Central memory CD4-positive, alpha-beta T cell (primary cell): ENCODE measurements at regions not wholly inside any gene's neighbourhood (a gene's known extent, or its start where the extent isn't known, plus 50 kb on each side); places are given as distances from the start of the nearest gene placed in this dataset.
"Not testable (repeated sequence)": the region's sequence is repeated elsewhere in the genome, so short reads cannot be mapped to it uniquely, and the experiment has no call there.

ENCODE experiments used
- DNase-seq: peaks from one replicate; pipeline ENCODE4 v3.0.0; 2022

DNA sequence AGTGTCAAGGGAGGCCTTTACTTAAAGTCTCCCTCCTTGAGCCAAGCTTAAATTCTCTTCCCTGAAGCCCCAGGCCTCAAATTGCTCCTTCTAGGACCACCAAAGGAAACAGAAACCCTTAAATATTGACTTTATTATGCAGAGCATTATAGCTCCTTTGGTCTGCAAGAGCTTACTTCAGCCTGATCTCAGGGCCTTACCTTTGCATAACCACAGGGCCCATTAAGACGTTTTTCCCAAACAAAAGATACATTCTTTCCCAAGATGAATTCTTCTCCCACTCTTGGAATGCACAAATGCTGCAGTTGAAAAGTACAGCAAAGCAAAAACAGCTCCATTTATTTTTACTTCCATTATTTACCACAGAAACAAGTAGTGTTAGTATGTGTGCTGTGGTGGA, 130.8 kb downstream of the B3GNT2 start:
- DNase-seq: no peak

DNA sequence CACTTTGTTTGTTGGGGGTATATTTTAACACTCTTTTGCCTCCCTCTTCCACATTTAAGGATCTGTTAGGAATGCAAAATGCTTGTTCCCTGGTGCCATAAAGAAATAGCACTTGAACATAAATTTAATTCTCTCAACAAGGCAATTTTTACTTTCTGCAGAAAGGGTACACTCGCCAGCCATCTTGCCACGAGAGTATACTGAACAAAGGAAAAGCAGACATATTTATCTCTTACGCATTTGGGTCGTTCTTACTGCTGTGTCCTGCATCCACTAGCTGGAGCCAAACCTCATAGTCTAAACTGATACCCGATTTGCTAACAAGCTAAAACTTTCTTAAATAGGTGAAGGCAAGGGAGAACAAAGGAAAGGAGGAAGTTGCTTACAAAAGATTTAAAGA, 129.5 kb downstream of the B3GNT2 start:
- no peak for DNase-seq

DNA sequence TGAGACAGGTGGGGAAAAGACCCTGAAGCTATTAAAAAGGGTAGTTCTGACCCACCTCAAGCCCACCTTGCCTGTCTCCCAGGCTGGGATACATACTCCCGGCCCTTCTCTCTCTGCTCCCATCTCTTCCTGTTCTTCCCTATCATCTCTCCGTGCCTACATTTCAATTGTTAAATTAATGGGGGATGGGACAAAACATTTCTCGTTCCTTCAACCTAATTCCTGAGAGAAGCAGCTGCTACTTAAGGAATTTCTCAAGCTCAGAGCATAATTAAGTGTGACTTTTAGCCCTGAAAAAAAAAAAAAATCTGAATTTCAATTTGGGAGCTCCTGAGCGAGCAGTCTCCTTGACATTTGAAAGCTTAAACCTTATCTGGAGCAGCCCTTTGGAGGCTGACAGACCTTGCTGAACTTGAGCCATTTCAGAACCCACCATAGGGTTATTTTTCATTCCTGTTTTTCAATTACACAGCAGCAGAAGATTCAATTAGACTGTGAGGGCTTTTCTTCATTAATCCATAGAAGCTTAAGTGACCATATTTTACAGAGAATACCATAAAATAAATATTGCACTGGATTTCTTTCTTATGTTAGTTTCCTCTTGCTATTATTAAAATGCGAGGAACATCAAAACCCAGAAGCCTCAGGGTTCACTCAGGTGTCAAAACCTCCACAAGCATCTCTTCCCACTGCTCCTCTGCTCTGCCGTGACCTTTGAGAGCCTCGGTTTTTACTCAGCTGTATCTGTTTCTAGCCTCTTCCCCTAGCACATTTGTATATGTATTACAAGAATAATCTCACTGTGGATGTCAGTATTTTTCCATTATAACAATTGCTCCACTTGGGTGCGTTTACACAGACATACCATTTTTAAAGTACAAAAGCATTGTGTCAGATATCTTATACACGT, 125.7 kb downstream of the B3GNT2 start:
- no peak for DNase-seq

DNA sequence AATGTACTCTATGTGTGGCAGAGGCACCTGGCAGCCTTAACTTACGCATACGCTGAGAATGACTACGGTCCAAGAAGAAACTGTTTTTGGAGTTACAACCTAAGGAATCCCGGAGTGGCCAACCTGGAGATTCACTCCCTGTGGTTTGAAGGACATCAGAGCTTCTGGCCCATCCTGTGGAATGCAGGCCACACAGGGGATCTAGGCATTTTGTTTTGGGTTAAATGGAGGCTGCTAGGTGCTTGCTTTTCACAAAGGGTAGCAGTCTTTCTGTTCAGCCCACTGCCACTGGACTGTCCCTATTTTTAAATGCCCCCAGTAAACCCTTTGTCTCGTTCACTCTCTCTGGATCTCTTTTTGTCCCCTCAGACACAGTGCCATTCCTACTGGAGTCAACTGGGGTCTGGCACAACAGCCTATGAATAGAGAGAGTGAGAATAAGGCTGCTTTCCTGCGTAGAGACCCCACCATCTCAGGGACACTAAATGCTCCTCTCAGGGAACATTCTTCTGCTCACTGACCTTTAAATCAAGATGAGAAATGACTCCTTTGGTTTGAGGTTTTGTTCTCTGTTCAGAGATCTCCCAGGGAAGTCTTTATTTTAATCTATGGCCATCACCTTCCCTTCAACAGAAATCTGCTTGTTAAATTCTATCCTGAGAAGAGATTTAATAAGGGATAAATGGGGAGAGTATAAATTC, 124.9 kb downstream of the B3GNT2 start:
- no peak for DNase-seq

DNA sequence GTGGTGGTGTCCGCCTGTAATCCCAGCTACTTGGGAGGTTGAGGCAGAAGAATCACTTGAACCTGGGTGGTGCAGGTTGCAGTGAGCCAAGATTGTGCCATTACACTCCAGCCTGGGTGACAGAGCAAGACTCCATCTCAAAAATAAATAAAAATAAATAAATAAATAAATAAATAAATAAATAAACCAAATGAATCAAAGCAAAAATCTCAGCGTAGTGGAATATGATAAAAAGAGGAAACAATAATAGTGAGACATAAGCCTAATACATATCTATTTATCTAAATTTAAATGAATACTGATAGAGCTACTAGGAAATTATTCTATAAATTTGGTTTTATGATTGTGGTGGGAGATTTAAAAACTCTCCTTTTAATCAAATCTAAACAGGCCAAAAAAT, 124.2 kb downstream of the B3GNT2 start:
- not testable (repeated sequence) for DNase-seq

DNA sequence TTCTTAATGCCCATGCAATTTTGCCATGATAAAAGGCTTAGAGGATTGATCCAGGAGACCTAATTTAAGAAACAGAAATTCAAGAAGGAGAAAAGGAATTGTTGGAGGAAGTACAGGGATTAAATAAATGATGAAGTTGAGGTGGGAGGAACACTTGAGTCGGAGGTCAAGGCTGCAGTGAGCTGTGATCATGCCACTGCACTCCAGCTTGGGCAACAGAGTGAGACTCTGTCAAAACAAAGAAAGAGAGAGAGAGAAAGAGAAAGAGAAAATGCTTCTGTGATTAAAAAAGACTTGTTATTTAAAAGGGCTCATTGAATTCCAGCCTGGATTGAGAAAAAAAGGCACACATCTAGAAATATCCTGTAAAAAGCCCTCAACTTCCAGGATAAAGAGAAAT, 123.2 kb downstream of the B3GNT2 start:
- DNase-seq: no peak

DNA sequence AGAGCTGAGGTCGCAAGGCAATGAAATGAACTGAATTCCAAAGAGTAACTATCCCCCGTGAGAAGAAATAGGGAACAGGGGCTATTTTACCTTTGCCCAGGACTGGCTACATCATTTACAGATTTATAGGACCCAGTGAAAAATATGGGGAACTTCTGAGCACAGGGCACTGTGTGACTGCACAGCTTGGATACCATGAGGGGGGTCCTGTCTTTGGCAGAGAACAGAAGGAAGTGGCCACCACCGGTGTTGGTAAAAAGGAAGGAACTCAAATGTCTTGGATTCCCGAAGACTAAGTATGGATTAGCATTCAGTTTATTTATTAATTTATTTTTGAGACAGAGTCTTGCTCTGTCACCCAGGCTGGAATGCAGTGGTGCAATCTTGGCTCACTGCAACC, 119.6 kb downstream of the B3GNT2 start:
- DNase-seq: no peak

DNA sequence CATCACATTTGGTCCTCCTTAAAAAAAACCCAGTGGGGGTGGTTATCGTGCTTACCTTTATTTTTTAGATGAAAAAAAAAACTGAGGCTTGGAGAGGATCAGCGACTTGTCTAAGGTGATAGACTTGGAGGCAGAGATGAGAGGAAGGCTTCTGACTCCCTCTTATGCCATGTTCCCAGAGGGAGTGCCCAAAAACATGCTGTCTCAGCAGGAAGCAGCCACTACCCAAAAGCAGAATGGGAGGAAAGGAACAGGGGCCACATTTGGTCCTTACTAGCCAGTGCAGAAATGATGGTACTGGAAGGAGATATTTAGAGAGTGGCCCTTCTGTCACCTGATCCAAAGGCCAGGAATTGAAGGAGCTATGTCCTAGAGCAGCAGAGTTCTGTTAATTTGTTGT, 118.4 kb downstream of the B3GNT2 start:
- no peak for DNase-seq

DNA sequence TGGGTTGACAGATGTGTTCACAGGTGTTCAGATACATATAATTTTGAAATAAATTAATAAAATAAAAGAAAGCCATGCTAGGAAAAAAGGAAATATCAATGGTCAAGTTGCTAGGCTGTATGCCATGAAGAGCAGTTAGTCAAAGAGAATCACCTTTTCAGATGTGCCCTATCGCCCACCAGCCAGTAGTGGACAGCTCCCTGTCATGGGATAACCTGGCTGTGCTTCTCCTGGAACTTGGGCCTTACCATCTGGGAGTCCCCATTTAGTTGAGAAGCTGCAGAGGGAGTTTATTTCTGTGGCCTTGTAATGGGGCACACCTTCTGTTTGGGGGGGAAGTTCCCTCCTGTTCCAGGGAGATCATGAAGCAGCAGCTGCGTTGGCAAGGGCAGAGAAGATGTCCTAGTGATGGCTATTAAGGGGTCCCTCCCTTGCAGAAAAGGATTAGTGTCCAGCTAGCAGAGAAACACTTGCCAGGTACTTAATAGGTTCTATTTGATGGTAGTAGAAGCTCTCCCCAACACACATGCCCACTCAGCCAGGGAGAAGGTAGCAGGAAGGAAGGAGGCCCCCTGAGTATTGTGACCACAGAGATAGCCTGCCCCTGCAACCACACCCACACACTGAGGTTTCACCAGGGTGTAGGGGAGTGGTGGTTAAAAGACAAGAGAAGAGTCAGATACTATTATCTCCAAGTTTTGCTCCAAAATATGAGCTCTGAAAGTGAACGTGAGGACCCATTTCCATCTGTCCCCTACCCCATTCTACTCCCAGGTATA, 117.7 kb downstream of the B3GNT2 start:
- no peak for DNase-seq

DNA sequence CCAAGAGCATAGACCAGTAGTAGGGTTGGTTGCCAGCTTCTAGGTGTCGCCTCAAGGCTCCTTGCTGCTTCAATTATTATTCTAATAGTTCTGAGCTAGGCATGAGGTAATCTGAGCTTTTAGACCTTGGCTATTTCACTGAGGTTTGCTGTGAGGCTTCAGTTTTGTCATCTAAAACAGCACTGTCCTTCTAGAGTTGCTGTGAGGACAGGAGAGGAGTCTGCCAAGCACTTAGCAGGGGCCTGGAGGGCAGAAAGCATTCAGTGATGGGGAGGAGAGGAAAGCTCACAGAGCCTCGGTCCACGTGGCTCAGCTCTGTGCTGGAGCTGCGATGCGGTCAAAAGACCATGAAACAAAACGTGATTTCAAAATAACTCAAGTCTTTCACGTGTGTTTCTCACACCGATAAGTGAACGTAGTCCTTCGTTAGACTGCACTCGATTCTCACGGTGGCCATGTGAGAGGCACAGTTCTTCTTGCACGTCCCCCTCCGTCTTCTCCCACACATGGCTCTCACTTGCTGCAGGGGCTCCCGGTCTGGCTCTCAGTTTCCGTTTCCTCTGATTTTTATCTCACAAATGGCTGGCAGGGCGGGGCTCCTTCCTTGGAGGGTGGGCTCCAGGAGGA, 113.7 kb downstream of the B3GNT2 start:
- no peak for DNase-seq

DNA sequence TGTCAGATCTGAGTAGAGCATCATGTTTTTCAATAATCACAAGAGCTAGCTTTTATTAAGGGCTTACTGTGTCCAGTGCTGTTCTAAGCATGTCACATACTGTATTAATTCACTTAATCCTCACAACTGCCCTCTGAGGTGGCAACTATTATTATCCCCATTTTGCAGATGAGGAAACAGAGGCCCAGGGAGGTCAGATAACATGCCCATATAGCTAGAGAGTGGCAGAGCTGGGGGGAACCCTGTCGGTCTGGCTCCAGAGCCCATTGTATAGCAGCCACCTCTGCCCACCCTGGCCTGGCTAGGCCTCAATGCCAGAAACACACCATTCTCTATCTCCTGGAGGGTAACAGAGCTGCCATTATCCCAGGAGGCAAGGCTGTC, 113.2 kb downstream of the B3GNT2 start:
- DNase-seq: no peak

DNA sequence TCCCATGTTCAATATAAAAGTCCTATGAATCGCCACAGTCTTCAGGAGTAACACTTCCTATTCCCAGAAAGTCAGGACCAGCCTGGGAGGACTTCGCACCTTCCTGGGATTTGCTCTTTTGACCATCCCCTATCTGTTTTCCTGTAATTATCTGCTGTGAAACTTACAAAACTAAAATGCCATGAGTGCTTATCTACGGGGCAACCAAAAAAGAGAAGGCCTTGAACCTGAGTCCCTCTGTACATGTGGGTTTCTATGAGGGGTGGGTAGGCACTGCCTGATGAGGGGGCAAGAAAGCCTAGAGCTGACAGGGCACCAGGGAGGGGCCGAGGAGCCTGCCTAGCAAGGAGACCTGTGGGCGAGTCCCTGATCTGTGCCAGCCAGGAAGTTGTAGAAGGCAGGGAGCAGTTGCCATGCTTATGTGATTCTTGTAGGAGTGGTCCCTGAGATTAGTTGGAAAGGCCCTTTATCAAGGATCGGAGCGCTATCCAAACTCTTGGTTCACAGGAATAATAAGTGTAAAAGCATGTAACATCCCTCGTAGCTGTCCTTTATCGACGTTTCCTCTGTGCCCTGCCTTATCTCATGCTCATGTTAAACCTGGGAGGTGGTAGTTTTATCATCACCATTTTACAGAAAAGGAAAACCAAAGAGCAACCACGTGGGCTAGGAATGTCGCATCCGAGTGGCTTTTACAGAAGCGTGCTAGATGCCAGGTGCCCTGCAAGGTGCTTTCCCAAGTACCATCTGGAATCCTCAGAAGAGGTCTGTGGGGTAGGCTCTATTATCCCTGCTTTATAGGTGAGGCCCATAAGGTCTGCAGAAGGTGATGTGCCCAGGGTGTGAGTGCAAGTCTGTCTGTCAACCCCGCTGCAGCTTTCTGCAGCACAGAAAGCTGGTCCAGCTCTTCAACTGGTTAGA, 111.8 kb downstream of the B3GNT2 start:
- DNase-seq: no peak

DNA sequence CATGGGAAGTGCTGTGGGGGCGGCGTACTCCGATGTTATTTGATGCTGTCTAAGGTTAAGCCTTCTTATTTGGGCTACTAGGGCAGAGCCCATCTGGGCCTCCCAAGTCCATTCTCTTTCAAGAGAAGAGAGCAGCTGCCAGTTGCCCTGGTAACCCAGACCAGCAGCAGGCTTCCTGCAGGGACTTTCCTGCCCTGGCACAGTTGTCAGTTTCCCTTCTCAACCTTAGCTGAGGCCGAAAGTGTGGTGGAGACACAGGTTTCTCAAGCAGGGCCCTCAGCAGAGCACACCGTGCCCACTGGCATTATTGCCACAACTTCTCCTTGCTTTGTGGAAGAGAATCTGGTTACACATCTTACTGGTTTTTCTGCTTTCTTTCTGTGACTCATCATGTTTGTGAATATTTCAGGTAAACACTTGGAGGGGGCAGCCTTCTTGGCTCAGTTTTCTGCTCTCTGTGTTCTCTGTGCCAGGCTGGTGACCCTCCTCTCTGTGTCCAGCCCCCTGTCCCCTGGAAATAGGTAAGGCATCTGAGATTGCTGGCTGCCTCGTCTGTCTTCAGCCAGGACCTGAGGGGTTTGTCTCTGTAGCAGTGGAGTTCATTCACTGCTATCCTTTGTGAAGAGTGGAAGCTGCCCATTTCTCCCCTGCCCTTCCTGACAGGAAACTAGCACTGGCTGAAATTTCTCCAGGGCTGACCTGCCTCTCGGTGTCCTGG, 111.0 kb downstream of the B3GNT2 start:
- peak; percentile 31 for DNase-seq

DNA sequence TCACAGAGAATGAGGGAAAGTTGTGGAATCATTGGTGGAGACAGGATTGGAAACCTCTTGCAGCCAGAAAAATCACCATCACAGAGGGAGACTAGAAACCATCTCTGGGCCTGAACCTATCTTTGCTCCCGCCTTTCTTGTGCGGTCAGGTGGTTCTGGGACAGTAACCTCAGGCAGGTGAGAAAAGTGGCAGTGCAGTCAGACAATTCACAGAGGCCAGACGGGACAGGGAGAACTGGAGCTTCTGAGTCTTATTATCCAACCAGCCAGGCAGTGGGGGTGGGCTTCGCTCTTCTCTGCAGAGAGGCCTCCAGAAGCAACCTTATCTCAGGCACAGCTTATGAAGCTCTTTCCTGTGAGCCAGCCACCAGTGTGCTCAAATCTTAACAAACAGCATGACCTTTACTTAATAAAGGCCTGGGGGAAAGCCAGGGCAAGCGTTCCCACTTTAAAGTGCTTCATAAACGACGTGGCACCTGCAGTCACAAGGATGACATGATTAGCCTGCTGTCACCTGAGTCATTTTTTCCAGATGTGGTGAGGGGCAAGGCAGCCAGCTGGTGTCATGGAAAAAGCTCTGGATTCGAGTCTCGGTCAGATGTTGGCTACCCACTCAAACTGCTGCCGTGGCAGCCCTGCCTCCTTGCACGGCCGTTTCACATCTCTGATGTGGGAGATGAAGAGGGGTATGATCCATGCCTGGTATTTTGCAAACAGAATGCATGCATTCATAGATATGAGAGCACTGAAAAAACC, 109.7 kb downstream of the B3GNT2 start:
- DNase-seq: no peak

DNA sequence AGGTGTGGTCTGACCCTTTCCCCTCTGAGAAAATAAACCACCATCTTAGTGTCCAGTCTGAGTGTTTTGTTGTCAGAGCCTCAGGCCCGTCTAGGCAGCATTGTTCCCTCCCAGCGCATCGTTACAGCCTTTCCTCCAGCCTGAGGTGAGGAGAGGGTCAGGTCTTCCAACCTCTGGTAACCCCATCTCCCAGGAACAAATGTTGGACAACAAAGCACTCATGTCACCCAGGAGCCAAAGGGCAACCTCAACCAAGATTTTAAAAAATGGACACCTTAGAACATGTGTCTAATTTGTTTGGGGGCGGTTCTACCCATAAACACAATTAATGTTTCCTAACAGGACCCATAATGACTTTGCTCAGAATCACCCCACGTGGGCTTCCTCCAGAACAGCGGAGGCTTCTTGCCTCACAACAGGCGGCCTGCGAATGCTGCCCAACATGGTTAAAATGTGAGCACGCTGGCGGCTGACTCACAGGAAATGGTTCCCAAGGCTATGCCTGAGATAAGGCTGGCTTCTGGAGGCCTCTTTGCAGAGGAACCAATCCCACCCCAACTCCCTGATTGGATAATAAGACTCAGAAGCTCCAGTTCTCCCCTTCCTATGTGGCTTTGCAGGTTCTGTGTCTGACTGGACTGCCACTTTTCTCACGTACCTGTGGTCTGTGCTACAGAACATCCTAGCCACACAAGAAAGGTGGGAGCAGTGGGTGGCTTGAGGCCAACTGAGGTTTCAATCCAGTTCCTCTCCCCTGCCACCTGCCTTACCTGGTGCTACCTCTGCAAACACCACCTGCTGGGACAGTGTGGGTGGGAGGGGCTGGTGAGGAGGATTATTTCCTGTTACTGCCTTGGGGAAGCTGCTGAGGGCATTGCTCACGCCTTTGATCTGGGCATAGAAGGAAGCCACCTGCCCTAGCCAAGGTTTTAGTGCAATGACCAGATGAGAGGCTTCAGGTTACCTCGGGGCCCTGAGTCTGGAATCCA, 108.8 kb downstream of the B3GNT2 start:
- no peak for DNase-seq

DNA sequence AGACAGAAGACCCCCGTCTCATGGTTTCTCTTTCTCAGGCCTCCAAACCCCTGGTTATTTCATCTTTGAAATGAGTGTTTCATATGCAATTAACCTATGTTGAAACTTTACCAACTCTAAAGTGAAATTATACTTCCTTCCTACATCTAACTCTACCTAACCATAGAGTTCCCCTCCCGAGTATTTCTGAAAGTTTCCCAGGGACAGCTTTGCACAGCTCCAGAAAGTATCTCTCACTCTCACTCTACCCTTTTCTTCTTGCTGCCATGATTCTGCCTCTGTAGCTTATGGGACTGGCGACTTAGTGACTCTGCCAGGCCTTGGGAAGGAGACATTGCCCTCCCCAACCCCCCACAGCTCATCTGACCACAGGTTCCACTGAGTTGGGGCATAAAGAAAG, 107.9 kb downstream of the B3GNT2 start:
- DNase-seq: no peak

DNA sequence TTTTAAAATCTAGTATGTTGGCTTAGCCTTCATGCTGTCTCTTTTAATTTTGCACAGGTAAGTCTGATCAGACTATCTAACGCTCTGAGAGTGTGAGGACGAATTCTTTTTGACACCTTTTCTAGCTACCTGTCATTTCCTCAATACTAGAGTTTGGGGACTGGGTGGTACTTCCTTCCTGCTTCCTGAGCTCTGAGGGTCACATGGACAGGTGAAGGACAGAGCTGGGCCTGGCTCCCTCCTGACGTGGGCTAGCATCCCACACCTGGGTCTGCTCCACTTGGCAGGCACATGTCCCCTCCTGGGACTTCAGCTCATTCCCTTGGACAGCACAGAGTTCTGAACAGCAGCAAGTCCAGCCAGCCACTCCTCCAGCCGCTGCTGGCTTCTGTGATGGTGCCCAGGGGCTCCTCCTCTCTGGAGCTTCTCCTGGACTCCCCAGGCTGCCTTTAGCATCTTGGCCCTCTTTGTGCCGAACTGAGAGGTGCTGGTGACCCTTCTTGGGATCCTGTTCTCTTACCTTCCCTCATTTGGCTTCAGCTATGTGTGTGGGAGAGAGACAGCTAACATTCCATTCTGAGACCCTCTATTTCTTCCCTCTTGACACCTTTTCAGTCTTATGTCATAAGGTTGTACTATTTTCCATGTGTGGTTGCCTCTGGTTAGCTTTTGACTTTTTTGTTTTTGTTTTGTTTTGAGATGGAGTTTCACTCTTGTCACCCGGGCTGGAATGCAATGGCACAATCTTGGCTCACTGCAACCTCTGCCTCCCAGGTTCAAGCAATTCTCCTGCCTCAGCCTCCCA, 106.9 kb downstream of the B3GNT2 start:
- no peak for DNase-seq

DNA sequence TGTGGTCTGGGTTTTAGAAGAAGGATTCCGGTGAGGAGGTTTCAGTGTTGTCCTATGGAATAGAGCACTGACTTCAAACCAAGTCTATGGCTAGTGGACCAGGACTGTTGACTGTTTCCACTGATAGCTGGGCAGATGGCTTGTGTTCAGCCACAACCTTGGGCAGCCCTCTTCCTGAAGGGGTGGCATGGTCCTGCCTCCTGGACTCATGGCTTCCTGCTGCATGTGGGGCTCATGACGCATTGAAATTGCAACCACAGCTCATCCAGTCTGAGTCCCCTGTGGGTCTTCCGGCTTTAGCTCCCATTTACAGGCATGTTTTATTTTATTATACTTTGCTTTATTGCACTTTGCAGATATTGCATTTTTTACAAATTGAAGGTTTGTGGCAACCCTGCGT, 105.0 kb downstream of the B3GNT2 start:
- DNase-seq: no peak
